Muscle of arm (tissue), 1 donor: ENCODE measurements at regions not wholly inside any gene's neighbourhood (a gene's known extent, or its start where the extent isn't known, plus 50 kb on each side); places are given as distances from the start of the nearest gene placed in this dataset.
"Not testable (repeated sequence)": the region's sequence is repeated elsewhere in the genome, so short reads cannot be mapped to it uniquely, and the experiment has no call there.

Source experiments
- DNase-seq: peaks from one replicate; pipeline ENCODE4 v3.0.0-alpha.2; 2013

DNA sequence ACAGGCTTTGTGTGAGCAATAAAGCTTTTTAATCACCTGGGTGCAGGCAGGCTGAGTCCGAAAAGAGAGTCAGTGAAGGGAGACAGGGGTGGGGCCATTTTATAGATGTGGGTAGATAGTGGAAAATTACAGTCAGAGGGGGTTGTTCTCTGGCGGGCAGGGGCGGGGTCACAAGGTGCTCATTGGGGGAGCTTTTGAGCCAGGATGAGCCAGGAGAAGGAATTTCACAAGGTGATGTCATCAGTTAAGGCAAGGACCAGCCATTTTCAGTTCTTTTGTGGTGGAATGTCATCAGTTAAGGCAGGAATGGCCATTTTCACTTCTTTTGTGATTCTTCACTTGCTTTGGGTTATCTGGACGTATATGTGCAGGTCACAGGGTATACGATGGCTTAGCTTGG, 571.3 kb upstream of the PCDH7 start:
- not testable (repeated sequence) for DNase-seq

DNA sequence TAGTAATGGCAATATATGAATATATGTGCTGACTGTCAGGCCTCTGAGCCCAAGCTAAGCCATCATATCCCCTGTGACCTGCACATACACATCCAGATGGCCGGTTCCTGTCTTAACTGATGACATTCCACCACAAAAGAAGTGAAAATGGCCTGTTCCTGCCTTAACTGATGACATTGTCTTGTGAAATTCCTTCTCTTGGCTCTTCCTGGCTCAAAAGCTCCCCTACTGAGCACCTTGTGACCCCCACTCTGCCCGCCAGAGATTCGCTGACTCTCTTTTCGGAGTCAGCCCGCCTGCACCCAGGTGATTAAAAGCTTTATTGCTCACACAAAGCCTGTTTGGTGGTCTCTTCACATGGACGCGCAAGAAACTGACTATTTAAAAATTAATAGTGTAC, 570.6 kb upstream of the PCDH7 start:
- DNase-seq: not testable (repeated sequence)

DNA sequence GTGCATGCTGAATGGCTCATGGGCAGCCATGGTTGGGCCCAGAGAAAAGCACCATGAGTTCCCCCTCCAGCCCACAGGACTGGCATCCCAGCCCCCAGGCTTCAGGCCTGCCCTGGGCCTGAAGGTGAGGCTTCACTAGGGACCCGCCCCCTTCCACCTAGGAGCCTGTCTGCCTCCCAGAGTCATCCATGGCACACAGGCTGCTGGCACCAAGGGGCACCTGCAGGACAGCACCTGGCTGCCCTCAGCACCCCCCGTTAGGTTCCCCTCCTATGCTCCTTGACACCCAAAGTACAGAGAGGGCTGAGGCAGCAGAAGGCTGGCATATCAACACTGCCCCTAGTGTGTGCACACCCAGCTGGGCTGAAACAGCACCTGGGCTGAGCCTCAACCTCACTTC, 566.7 kb upstream of the PCDH7 start:
- no peak for DNase-seq

DNA sequence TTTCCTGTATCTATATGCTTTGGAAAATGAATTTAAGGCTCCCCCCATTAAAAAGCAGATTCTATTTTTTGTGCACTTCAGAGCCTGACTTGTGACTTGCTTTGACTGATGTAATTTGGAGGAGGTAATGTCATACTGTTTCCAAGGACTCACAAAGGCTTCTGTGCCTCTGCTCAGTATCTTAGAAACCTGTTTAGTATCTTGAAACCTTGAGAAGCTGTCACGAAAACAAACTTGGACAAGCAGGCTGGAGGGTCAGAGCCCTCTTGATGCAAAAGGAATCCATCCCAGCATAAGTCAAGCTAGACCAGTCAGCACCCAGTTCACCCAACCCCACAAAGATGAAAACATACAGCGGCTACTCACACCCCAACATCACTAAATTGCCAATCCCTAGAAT, 560.0 kb upstream of the PCDH7 start:
- no peak for DNase-seq

DNA sequence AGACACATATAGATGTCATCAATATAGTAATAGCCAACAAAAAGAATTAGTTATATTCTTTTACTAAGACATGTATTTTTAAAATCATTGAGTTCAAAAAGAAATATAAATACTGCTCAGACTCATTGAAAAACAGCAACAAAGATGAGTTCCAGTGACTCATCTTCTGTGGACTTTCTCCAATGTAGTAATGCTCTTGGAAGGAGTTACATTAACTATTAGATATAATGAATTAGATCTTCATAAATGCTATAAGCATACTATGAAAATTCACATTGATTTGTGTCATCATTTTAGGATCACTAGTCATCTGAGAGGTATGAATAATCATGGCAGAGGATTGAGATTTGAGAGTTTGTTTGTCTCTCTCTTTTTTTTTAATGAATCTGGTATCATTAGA, 547.8 kb upstream of the PCDH7 start:
- DNase-seq: no peak

DNA sequence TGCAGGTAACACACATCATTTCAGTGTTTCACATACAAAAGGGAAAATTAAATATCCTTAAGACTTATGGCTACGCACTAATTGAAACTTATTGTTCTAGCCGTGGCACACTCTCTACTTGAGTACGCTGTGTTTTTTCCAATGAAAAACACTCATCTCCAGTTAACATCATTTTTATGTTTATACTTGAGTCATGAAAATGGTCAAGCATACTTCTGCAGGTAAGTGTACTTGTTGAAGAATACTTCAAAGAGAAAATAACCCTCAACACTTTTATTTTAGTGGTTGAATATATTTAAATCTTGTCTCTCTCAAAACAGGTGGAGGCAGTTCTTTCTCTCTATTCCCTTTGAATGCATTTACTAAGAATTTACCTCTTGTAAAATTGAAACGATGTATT, 538.7 kb upstream of the PCDH7 start:
- DNase-seq: no peak

DNA sequence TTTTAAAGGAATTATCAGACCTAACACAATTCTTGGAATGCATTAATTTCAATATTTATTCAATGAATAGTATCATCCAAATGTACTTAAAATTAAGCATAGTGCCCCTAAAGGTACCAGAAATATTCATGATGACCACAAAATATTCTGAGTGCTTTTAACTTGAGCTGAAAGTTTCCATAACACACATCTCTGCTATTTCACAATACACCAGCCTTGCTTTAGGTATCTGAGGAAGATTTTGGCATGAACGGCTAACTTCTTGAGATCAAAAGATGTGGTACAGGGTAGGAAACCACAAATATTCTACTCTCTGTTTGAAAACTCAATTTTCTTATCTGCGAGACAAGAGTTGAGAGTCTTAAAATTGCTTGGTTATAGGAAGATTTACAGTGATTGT, 538.3 kb upstream of the PCDH7 start:
- no peak for DNase-seq

DNA sequence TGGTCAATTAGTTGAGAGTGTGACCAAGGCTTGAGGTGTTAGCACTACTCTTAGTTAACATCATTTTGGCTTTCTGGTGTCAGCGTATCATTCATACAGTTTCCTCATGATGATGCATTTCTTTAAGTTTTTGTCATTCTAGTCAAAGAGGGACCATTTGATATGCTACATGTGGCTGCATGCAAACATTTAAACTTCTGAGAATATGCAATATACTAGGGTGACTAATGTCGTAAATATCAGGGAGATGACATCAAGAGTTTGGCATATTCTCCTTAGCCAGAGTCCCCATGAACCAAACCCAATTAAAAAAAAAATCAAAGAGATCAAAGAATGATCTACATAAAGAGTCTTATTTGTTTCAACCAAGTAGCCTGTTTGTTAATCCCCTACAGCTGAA, 537.4 kb upstream of the PCDH7 start:
- DNase-seq: no peak

DNA sequence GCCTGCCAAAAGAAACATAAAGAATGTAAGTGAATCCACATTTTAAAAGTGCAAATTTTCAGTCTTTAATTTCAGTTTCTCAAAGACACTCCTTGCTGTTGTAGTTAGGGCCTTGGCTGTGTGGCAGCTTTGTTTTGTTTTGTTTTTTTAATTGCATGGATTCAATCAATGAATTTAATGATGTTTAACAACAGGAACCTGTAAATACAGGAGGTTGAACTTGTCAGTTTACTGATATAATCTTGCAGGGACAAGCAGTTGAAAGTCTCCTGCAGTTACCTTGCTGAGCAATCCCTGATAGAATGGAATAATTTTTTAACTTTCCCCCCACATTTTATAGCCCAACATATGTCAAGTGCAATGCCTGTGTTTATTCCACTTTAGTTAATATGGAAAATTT, 528.3 kb upstream of the PCDH7 start:
- no peak for DNase-seq

DNA sequence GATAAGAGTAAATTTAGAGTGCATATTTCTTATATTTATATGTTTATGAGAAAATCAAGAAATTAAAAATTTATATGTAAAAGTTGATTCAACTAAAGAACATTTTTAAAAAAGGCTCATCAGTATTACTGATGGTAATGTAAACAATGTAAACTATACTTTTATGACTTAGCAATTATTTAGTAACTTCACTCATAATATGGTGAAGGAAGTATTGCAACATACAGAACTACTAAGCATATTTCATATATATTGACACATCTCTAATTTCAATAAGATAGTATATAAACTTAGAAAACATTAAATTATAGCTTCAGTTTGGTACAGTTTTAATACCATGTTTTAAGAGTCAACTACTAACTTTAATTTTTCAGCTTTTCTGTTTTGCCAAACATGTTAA, 512.8 kb upstream of the PCDH7 start:
- DNase-seq: no peak

DNA sequence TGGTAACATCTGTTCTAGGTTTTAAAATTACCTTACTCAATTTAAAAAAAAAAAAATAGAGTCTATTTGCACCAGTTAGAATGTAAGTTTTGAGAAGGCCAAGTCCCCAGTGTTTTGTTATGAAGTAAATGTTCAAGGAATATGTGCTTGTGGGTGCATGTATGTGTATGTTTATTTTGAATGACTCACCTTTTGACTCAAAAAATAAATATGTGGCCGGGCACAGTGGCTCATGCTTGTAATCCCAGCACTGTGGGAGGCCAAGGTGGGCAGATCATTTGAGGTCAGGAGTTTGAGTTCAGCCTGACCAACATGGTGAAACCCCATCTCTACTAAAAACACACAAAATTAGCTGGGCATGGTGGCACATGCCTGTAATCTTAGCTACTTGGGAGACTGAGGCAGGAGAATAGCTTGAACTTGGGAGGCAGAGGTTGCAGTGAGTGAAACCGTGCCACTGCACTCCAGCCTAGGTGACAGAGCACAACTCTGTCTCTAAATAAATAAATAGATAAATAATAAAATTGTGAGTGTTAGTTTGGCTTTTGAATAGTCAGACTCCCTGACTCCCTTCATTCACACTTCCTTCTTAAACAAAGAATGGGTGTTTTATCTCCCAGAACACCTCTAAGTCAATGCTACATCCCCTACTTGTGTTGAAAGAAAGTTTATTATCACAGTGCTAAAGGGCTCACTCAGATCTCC, 511.3 kb upstream of the PCDH7 start:
- DNase-seq: no peak

DNA sequence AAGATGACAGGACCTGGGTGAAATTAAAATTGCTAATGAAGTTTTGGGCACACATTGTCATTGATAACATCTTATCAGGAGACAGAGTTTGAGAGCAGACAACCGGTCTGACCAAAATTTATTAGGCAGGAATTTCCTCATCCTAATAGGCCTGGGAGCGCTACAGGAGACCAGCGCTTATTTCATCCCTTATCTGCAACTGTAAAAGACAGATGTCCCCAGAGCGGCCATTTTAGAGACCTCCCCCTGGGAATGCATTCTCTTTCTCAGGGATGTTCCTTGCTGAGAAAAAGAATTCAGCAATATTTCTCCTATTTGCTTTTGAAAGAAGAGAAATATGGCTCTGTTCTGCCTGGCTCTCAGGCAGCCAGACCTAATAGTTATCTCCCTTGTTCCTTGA, 504.2 kb upstream of the PCDH7 start:
- DNase-seq: not testable (repeated sequence)

DNA sequence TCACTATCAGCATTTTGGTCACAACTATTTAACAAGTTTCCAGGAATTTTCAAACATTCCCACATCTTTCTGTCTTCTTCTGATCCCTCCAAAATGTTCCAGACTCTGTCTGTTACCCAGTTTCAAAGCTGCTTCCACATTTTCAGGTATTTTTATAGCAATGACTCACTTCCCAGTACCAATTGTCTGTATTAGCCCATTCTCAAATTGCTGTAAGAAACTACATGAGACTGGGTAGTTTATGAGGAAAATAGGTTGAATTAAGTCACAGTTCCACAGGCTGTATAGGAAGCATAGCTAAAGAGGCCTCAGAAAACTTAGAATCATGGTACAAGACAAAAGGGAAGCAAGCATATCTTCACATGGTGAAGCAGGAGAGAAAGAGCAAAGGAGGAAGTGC, 475.0 kb upstream of the PCDH7 start:
- no peak for DNase-seq

DNA sequence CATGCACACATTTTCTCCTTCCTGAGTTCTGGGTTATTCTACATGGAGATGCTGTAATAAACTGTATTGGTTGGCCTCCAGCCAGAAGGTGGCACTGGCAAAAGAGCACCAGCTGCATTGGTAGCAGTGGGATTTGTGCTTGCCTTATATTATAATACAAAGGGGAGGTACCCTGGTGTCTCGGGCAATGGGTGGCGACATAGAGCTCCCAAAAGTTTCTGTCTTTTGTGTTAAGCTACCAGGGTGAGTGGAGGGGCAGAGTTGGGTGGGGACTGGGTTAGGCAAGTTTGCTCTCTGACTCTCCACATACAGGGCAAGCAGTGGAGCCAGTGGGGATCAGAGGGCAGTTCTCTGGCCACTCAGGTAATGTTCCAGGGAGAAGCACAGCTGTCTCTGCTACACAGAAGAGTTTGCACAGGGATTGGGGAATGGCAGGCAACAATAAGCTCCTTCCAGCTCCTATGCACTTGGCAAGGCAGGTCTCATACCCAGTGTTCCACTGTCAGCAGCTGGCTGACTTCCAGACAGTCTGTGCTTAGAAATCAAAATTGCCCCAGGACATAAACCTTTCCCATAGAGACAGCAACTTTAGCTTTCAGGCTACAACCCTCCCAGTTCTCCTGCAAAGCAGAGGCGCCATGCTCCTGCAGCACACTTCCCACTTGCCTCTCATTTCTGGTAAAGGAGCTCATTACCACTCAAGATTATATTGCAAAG, 463.9 kb upstream of the PCDH7 start:
- DNase-seq: no peak

DNA sequence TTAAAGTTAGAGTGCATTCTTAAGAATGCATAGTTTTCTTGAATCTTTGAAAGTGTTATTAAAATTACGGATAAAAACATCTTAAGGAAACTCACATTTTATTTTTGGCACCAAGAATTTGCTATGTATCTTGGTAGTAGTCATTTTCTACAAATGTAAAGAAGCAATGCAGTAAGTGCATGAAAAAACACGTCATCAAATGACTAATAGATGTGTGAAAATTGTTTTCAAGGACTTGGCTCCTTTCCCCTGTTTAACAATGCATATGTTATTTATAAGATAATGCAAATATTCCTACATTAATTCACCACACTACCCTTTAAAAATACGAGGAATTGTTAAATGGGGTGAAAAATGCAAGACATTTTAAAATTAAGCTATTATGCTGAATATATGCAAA, 461.2 kb upstream of the PCDH7 start:
- no peak for DNase-seq

DNA sequence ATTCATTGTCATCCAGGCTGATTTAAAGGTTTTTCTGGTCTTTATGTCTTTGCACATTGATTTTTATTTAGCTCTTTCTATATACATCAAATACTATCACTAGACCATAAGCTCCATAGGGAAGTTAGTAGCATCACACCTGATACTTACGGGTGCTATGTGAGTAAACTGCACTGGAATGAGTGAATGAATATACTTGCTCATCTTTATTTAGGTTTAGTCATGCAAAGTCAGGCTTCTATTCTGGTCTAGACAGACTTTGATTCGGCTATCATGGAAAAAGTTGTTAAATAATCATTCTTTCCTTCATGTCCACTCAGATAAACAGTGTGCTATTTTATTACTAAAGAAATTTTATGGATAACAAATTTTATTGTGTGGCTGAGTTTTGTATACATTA, 457.8 kb upstream of the PCDH7 start:
- DNase-seq: no peak

DNA sequence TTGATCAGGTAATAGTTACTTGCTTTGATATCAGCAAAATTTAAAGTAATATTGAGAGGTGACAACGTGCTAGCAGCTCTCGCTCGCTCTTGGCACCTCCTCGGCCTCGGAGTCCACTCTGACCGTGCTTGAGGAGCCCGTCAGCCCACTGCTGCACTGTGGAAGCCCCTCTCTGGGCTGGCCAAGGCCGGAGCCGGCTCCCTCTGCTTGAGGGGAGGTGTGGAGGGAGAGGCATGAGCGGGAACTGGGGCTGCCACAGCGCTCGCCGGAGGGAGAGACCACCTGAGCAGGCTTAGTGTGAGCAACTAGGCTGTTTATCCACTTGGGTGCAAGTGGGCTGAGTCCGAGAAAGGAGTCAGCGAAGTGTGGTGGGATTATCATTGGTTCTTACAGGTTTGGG, 455.7 kb upstream of the PCDH7 start:
- no peak for DNase-seq

DNA sequence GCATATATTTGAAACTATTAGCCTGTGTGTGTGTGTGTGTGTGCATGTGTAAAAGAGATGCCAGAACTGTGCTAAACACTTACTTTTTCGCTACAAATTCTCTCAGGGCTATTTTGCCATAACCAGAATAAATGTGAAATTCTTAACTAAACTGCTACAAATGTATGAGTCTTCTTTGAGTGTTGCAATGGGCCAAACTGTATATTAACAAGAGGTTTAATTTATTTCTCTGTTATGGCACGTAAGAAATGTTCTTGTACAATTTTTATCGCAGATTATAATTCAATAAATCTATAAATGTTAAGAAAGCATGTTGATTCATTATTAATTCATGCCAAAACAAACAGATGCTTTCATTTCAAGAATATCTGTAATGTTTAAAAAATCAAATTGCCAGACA, 454.5 kb upstream of the PCDH7 start:
- DNase-seq: no peak

DNA sequence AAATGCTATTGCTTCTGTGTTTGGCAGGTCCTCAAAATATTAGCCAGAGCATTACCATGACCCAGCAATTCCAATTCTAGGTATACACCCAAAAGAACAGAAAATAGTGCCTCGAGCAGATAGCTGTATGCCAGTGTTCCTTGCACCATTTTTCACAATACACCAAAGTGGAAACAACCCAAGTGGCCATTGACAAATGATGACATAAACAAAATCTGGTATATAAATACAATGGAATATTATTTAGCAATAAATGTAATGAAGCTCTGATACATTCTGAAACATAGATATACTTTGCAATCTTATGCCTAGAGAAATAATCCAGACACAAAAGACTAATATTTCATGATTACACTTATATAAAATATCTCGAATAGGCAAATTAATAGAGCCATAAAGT, 451.8 kb upstream of the PCDH7 start:
- DNase-seq: no peak

DNA sequence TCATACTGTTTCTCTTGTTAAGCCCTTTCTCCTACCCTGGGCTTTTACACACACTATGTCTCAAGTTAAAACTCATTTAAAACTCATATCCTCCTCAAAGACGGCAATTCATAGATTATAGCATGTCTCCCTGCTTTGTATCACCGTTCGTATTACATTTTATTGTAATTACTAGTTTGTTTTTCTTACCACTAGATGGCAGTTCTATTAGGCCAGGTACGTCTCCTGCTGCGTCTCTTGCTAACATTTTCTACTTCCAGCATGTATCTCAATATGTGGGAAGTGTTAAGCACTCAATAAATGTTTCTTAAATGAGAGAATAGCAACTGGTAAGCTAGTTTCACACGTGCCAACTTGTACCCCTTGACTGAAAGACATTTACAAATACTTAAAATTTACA, 450.3 kb upstream of the PCDH7 start:
- DNase-seq: no peak

DNA sequence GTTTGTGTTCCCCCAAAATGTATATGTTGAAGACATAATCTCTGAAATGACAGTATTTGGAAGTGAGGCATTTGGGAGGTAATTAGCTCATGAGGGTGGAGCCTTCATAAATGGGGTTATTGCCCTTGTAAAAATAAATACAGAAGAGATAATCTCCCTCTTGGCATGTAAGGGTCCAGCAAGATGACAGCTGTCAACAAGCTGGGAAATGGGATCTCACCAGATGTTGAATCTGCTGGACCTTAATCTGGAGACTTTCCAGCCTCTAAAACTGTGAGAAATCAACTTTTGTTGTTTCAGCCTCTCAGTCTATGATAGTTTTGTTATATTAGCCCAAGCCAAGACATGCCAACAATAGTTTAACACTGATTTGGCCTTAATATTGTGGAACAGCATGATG, 438.2 kb upstream of the PCDH7 start:
- DNase-seq: no peak

DNA sequence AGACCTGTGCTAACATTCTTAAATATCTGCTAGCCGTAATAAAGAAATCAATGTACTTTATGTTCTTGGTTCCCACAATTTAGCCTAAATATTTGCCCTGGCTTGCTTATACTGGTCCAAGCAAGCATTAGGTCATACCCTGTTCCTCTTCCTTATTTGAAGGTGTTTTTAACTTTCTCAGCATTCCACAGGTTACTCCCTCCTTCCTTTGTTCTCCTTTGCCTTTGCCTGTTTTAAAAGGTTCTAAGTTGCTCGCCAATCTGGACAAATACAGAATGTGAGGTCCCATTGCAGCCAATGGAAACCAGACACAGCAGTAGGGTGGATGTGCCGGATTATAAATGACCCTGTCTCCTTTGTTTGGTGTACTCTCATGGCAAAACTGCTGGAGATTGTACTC, 436.8 kb upstream of the PCDH7 start:
- DNase-seq: no peak

DNA sequence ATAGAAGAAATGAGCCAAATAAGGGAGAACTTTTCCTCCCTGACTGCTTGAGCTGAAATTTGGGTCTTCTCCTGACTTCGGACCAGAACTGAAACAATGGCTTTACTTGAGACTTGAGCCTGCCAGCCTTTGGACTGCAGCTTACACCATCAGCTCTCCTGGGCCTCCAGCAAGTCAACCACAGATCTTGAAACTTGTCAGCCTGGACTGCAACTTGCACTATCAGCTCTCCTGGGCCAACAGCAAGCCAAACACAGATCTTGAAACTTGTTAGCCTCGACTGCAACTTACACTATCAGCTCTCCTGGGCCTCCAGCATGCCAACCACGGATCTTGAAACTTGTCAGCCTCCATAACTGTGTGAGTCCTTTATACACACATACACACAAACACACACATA, 425.9 kb upstream of the PCDH7 start:
- DNase-seq: no peak

DNA sequence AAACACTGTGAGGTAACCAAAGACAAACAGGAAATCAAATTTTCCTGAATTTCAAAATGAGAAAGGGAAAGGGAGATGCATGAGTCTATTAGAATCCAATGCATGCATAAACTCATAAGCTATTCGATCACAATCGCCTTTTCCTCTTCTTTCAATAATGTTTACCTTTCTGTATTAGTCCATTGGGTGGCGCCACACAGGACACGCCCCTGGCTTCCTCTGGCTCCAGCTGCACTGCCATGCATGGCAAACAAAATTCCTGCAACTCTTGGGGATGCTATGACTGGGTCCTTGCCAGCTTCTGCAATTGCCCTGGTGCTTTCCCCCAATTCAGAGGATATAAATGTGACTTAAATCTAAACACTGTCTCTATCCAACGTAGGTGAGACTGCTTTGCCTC, 424.5 kb upstream of the PCDH7 start:
- DNase-seq: no peak
